Stimulated activated CD8-positive, alpha-beta memory T cell treated with anti-CD3 and anti-CD28 coated beads, Interleukin-15, amount 100 ng/mL, for 24 hours (primary cell): ENCODE measurements at regions not wholly inside any gene's neighbourhood (a gene's known extent, or its start where the extent isn't known, plus 50 kb on each side); places are given as distances from the start of the nearest gene placed in this dataset.

ENCODE experiments used
- DNase-seq: peaks from one replicate; pipeline ENCODE4 v3.0.0-alpha.2; 2020; ENCODE audit warnings: low read depth

DNA sequence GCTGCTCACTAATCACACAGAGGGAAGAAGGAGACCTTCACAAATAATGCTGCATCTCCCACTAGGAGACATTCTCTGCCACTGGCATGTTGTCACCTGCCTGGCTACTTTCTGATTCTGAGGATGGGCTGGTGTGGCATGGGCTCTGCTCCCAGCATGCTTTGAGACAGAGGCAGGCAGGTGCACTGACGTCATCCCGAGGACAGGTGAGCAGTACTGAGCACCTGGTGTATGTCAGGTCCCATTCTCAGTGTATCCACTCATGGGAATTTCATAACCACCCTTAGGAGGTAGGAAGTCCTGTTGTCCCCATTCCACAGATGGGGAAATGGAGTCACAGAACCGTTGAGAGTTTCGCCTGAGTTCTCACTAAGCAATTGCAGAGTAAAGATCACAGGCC is 597.9 kb downstream of the VRK1 start:
- DNase-seq: no peak

DNA sequence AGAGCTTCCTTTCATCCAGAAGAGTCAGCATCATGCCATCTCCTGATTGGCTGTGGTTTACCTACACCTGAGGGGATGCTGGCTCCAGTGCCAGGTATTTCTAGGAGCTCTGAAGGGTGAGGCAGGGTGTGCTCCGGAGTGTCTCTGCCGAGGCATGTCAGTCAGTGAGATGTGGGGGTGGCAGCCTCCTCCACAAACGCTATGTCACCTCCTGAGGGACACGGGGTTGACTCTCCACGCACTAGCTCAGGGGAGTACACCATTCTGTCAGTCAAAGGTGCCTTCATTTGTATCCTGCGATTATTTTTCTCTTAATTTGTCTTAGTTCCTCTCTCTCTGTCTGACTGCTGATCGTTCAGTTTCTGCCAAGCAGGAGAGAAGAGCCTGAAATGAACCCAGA is 604.5 kb downstream of the VRK1 start:
- DNase-seq: no peak

DNA sequence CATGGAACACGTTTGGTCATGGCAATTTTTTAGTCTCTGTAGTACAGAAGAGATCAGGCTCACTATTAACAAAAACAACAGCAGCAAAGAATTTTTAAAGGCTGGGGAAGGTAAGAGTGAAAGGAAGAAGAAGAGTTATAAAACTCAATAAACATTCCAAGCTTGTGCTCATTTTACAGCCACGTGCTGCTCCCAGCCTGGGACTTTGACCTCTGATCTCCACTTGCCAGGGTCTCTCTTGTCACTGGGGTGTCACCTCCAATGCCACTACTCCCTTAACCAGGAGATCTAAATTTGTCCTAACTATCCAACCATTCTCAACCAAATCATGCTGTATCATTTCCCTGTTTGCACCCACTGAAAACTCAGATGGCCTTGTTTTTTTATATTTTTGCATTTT is 605.1 kb downstream of the VRK1 start:
- no peak for DNase-seq

- DNase-seq: no peak
These were observed 610.7 kb downstream of the VRK1 start for GRCh38 chr14:97407701-97408407.

GRCh38 chr14:97408503-97408902 is 611.3 kb downstream of the VRK1 start:
- DNase-seq: no peak

GRCh38 chr14:97408937-97409815 is 612.0 kb downstream of the VRK1 start:
- no peak for DNase-seq

DNA sequence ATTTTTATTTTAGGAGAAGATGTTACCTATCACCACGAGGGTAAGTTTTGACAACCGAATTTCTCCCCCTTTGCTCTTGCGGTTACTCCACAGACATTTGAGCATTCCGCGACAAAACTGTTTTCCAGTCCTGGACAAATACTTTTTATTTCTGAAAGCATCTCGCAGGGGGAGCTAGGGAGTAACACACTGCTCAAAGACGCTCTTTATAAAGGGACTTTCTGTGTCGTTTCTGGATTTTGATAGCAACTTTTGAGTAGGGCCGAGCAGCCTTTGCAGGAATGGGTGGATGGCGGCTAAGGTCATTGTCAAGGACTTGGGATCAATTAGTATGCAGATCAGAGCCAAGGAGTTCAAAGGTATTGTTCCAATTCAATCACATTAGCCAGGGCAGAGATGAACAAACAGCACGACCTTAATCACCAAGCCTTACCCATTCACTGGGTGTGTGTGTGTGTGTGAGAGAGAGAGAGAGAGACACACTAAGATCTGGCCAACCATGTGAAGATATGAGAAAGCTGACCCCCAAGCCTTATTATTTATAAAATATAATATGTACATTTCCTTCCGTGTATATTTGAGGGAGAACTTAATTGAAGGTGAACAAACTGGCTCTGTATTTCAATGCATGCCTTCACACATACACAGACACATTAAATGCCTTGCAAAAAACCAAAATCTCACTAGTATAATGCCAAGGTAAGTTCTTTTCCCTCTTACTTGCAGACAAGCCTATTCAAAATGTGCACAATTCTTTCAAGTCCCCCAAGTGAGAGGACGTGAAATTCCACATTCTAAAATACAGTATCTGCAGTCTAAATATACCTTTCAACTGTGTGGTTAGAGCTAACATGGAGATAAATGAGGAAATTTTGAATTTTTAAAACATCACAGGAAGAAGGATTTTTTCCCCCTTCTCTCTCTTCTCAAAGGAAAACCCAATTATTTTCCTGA is 613.8 kb downstream of the VRK1 start:
- DNase-seq: no peak

DNA sequence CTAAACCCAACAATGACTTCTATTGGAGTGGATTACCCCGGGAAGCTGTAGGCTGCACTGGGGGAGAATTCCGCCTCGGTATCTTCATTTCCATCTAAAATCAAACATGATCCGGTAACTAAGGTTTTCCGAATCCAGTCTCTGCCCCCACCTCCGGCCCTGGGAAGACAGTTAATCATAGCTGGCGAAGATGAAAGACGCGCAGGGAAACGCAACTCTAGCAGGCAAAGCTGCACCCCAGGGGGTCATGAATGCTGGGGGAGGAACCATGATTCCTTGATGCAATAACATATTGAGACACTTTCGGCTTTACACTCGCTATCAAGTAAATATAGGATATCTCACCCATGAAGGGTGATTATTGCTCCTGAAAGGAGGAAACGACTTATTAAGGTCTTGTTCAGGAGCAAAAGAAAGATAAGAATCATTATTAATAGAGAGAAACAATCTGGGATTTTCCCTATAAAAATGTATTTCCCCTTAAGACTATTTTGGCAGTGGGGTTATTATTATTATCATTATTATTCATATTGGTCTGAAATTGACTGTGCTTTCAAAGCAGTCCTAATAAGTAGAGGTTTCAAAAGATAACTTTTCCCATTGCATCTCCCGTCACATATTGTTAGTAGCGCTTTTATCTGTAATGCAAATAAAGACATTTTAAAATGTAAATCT is 614.9 kb downstream of the VRK1 start:
- DNase-seq: no peak

- no peak for DNase-seq
These were observed 615.9 kb downstream of the VRK1 start for GRCh38 chr14:97413022-97413539.

DNA sequence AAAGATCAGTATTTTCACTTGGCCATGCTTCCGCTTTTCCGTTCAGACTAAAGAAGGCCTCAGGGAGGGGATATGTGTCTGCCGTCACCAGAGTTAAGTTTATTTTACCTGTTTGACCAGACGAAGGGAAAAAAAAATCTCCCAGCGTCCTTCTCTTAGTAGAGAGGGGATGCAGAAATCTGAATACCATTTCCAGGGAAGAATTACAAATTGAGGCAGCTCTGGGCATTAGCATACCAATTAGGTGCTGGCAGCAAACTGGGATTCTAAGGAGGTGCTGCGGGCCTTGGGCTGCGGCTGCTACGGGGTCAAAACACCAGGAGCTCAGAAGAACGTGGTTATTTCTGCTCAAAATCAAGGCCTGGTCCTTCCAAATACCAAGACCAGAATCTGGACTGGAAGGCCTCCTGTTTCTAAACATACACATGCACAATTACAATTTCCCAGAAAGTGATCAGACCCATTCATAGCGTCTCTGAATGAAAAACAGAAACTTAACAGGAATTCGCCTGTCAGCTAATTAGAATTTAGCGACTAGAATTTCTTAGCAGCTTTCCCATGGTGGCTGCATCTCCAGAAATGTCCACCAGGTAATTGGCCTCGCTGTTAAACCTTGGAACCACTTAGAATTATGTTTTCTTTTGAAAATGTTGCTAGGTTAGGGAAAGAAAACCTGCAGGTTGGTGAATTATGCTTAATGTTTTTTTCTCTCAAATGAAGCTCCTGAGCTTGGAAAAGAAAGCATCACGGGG is 617.0 kb downstream of the VRK1 start:
- DNase-seq: no peak

DNA sequence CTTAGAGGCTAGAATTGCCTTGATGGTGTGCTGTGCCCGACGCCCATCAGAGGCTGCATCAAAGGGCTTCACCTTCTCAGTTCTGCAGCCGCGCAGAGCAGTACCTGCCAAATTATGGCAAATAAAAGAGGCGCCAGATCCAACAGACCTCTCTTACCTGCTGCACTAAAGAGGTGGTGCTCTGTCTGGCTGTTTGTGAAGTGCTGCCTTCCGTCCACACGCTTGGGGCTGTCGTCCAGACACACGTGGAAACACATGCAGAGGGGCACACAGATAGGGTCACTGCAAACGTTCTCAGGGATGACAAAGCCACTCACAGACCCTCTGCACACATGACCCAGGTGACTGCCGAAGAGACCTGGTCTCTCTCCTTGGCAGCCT is 617.5 kb downstream of the VRK1 start:
- DNase-seq: no peak

DNA sequence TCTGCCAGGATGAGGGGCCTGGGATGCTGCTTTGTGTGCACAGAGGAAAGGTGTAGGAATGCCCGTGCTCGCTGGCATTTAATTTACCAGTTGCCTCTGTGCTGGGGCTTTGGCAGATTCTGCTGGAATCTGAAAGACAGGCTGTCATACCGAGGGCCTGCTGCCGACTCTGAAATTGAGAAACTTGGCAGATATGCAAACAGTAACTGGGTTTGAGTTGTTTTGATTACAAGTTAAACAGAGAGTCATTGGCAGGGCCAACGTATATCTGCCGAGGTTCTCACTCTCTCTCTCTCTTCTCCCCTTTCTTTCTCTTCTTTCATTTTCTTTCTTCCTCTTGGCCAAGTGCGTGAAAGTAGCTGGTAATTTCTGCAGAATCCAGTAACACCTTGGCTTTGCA is 618.7 kb downstream of the VRK1 start:
- no peak for DNase-seq

- no peak for DNase-seq
These were observed 619.4 kb downstream of the VRK1 start for GRCh38 chr14:97416550-97416949.

- no peak for DNase-seq
These were observed 620.1 kb downstream of the VRK1 start for GRCh38 chr14:97417331-97417730.

DNA sequence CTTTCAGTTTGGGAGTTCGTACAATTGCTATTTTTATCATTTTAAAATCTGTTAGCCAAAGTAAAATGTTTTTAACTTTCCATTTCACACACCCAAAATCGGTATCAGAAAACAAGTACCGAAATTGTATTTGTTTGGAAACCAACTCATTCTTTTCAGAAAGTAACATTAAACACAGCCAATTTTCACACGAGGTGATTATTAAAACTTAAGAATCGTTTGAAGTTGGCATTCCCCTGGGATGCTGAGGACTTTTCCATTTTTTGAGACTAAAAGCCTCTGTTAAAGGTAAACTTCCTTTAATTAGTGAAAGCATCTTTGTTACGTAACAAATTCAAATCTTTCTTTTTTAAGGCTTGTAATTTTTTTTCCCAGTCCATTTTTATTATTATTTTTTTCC is 623.0 kb downstream of the VRK1 start:
- no peak for DNase-seq

GRCh38 chr14:97426776-97427175 is 629.6 kb downstream of the VRK1 start:
- no peak for DNase-seq

DNA sequence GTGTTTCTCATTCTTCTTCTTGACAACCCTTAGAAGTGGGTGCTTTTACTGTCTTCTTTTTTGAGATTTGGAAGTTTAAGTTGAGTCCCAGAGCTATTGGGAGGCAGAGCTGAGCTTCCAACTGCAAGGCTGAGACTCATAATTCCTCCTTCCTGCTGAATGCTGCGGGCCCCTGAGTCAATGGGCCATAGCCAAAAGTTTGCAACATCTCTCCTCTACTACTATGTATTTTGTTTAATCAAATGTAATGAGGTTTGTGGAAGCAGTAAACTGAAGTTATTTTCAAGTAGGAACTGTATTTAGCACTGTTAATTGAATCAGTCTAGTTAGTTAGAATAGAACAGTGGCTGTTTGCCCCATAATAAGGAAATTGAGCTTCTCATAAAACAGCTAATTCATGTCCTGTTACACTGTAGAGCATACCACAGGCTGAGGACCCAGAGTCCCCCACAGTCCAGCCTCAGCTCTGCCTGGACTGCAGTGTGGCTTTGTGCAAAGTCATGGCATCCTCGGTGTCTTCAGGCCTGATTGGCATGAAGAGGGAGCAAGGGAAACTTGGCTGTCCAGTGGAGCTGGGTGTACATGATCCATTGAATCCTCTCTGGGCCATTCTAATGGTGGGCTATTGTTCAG is 631.7 kb downstream of the VRK1 start:
- DNase-seq: no peak

GRCh38 chr14:97432586-97432985 is 635.4 kb downstream of the VRK1 start:
- no peak for DNase-seq

- DNase-seq: no peak
These were observed 644.7 kb downstream of the VRK1 start for GRCh38 chr14:97441740-97442362.

GRCh38 chr14:97442363-97442762 is 645.2 kb downstream of the VRK1 start:
- no peak for DNase-seq
